ENCODE measurements at regions not wholly inside any gene's neighbourhood (a gene's known extent, or its start where the extent isn't known, plus 50 kb on each side); places are given as distances from the start of the nearest gene placed in this dataset.

GRCh38 chr5:76030343-76030742 is 52.8 kb upstream of the SV2C start:
- no peak for DNase-seq (ENCODE audit: low read depth in 1 of 2, low spot score in 1 of 2)
- H3K36me3 ChIP-seq, result no peaks in the 10 kb centered on the region
- TF ChIP-seq CTCF (IDR thresholded peaks at IDR 0.05; ENCODE audit: low read depth, low read length), result no peak
- H3K4me1 ChIP-seq (ENCODE audit: low read depth), result no peaks in the 10 kb centered on the region
- no peaks in the 10 kb centered on the region for H3K27me3 ChIP-seq
- H3K4me3 ChIP-seq, result no peak overlapping the region
- H3K27ac ChIP-seq, result no peak overlapping the region
- no peaks in the 10 kb centered on the region for H3K9me3 ChIP-seq (ENCODE audit: low read depth)

- H3K9me3 ChIP-seq (ENCODE audit: low read depth), result no peaks in the 10 kb centered on the region
- H3K27ac ChIP-seq, result no peak overlapping the region
- H3K4me3 ChIP-seq, result no peak overlapping the region
- no peaks in the 10 kb centered on the region for H3K27me3 ChIP-seq
- DNase-seq (ENCODE audit: low read depth in 1 of 2, low spot score in 1 of 2), result no peak
- H3K36me3 ChIP-seq, result no peaks in the 10 kb centered on the region
- no peak for TF ChIP-seq CTCF (IDR thresholded peaks at IDR 0.05; ENCODE audit: low read depth, low read length)
- H3K4me1 ChIP-seq (ENCODE audit: low read depth), result no peaks in the 10 kb centered on the region
These were observed 53.4 kb upstream of the SV2C start for GRCh38 chr5:76029739-76030138.

- no peak overlapping the region for H3K4me3 ChIP-seq
- no peaks in the 10 kb centered on the region for H3K4me1 ChIP-seq (ENCODE audit: low read depth)
- H3K27me3 ChIP-seq, result no peaks in the 10 kb centered on the region
- TF ChIP-seq CTCF (IDR thresholded peaks at IDR 0.05; ENCODE audit: low read depth, low read length), result no peak
- no peak overlapping the region for H3K27ac ChIP-seq
- no peak for DNase-seq (ENCODE audit: low read depth in 1 of 2, low spot score in 1 of 2)
- H3K9me3 ChIP-seq (ENCODE audit: low read depth), result no peaks in the 10 kb centered on the region
- no peaks in the 10 kb centered on the region for H3K36me3 ChIP-seq
These were observed 57.4 kb upstream of the SV2C start for GRCh38 chr5:76025790-76026189.

GRCh38 chr5:76025069-76025468 is 58.1 kb upstream of the SV2C start:
- TF ChIP-seq CTCF (IDR thresholded peaks at IDR 0.05; ENCODE audit: low read depth, low read length), result no peak
- no peaks in the 10 kb centered on the region for H3K4me1 ChIP-seq (ENCODE audit: low read depth)
- DNase-seq (ENCODE audit: low read depth in 1 of 2, low spot score in 1 of 2), result no peak
- H3K36me3 ChIP-seq, result no peaks in the 10 kb centered on the region
- no peaks in the 10 kb centered on the region for H3K27me3 ChIP-seq
- H3K27ac ChIP-seq, result no peak overlapping the region
- H3K9me3 ChIP-seq (ENCODE audit: low read depth), result no peaks in the 10 kb centered on the region
- H3K4me3 ChIP-seq, result no peak overlapping the region

GRCh38 chr5:76022611-76023010 is 60.6 kb upstream of the SV2C start:
- Histone ChIP-seq H3K27ac (no peak overlapping the region), H3K4me1 (ENCODE audit: low read depth) (no peaks in the 10 kb centered on the region), H3K27me3 (no peaks in the 10 kb centered on the region), H3K4me3 (no peak overlapping the region), H3K9me3 (ENCODE audit: low read depth) (no peaks in the 10 kb centered on the region), H3K36me3 (no peaks in the 10 kb centered on the region)
- DNase-seq (ENCODE audit: low read depth in 1 of 2, low spot score in 1 of 2), result no peak
- no peak for TF ChIP-seq CTCF (IDR thresholded peaks at IDR 0.05; ENCODE audit: low read depth, low read length)

All from cardiac muscle cell (in vitro differentiated cells and primary cell).